GM12892 (cell line): ENCODE measurements at regions not wholly inside any gene's neighbourhood (a gene's known extent, or its start where the extent isn't known, plus 50 kb on each side); places are given as distances from the start of the nearest gene placed in this dataset.

ENCODE experiments used
- DNase-seq: peaks from one replicate; pipeline ENCODE4 v3.0.0; 2011; ENCODE audit not compliant: insufficient read length
- FAIRE-seq: peaks from 2 replicates; lab custom pipeline; 2011; peaks lifted over from hg19 to GRCh38; lab: Jason Lieb, UNC
- POLR2A ChIP-seq: IDR thresholded peaks from 2 replicates; pipeline ENCODE4 v1.6.1; 2011; ENCODE audit warnings: low read depth, low read length, control low read depth
- POLR2AphosphoS5 ChIP-seq: IDR thresholded peaks from 2 replicates; pipeline ENCODE4 v1.6.1; 2011; ENCODE audit warnings: low read depth, low read length, control low read depth
- TAF1 ChIP-seq: IDR thresholded peaks from 2 replicates; pipeline ENCODE4 v1.6.1; 2011; ENCODE audit warnings: low read depth, mild to moderate bottlenecking, control low read depth, low read length, borderline replicate concordance

GRCh38 chr9:73474002-73474600, 322.4 kb downstream of the ANXA1 start:
- no peak for TF ChIP-seq POLR2A
- TF ChIP-seq POLR2AphosphoS5: no peak
- TF ChIP-seq TAF1: no peak
- DNase-seq (no peak), FAIRE-seq (no peak)

GRCh38 chr9:73474625-73475024, 323.0 kb downstream of the ANXA1 start:
- FAIRE-seq: no peak

GRCh38 chr9:73494894-73495293, 343.2 kb downstream of the ANXA1 start:
- FAIRE-seq (no peak), DNase-seq (no peak)
- TF ChIP-seq POLR2A (no peak), TAF1 (no peak), POLR2AphosphoS5 (no peak)

More at GRCh38 chr9:73474625-73475024, 323.0 kb downstream of the ANXA1 start:
- TF ChIP-seq POLR2A: no peak
- no peak for TF ChIP-seq TAF1
- TF ChIP-seq POLR2AphosphoS5: no peak
- no peak for DNase-seq

- TF ChIP-seq POLR2AphosphoS5 (no peak), POLR2A (no peak), TAF1 (no peak)
- no peak for FAIRE-seq
Observed at GRCh38 chr9:73497796-73498195, 346.1 kb downstream of the ANXA1 start.

GRCh38 chr9:73515216-73515615, 363.6 kb downstream of the ANXA1 start:
- TF ChIP-seq TAF1 (no peak), POLR2AphosphoS5 (no peak), POLR2A (no peak)
- no peak for FAIRE-seq
- DNase-seq: no peak

More at GRCh38 chr9:73497796-73498195, 346.1 kb downstream of the ANXA1 start:
- DNase-seq: no peak

GRCh38 chr9:73523391-73523790, 371.7 kb downstream of the ANXA1 start:
- DNase-seq (no peak), FAIRE-seq (no peak)
- TF ChIP-seq POLR2A: no peak
- no peak for TF ChIP-seq POLR2AphosphoS5
- TF ChIP-seq TAF1: no peak

GRCh38 chr9:73525350-73525749, 373.7 kb downstream of the ANXA1 start:
- DNase-seq (no peak), FAIRE-seq (no peak)
- TF ChIP-seq POLR2AphosphoS5 (no peak), POLR2A (no peak), TAF1 (no peak)

- FAIRE-seq (no peak), DNase-seq (no peak)
- no peak for TF ChIP-seq POLR2A
- TF ChIP-seq POLR2AphosphoS5: no peak
- no peak for TF ChIP-seq TAF1
Observed at GRCh38 chr9:73527521-73527920, 375.9 kb downstream of the ANXA1 start.

GRCh38 chr9:73528926-73529325, 377.3 kb downstream of the ANXA1 start:
- TF ChIP-seq POLR2A (no peak), POLR2AphosphoS5 (no peak), TAF1 (no peak)
- DNase-seq: no peak
- FAIRE-seq: no peak

- DNase-seq (no peak), FAIRE-seq (no peak)
- TF ChIP-seq TAF1 (no peak), POLR2AphosphoS5 (no peak), POLR2A (no peak)
Observed at GRCh38 chr9:73529666-73530065, 378.0 kb downstream of the ANXA1 start.

- no peak for TF ChIP-seq POLR2AphosphoS5
- TF ChIP-seq POLR2A: no peak
- TF ChIP-seq TAF1: no peak
- DNase-seq (no peak), FAIRE-seq (no peak)
Observed at GRCh38 chr9:73531051-73531532, 379.4 kb downstream of the ANXA1 start.

GRCh38 chr9:73531658-73532057, 380.0 kb downstream of the ANXA1 start:
- DNase-seq (no peak), FAIRE-seq (peak; percentile 44)
- TF ChIP-seq POLR2AphosphoS5: no peak
- TF ChIP-seq TAF1: no peak
- no peak for TF ChIP-seq POLR2A
